GM12878 (cell line): ENCODE measurements at regions not wholly inside any gene's neighbourhood (a gene's known extent, or its start where the extent isn't known, plus 50 kb on each side); places are given as distances from the start of the nearest gene placed in this dataset.

Experiments
- ATAC-seq: fragments of 200-7000 bp; cut with Tn5 transposase; 3 replicates; pipeline ENCODE4 v1.9.1; 2020; ENCODE audit warnings: mild to moderate bottlenecking, moderate library complexity
- BruUV-seq: library from RNA; stranded (reverse); fragments of 400-500 nt; replicated peaks from 2 replicates; lab custom pipeline; 2021; lab: Mats Ljungman, UMichigan
- CTCF ChIA-PET: fragments of 300-600 bp; sonication (Branson Sonifier 250); formaldehyde crosslinking; extraction: SDS; loops from one replicate; lab custom pipeline; 2021; ENCODE audit warnings: inconsistent platforms; lab: Yijun Ruan, JAX
- POLR2A ChIA-PET: fragments of 350-600 bp; formaldehyde crosslinking; extraction: SDS; loops from one replicate; lab custom pipeline; 2021; ENCODE audit warnings: inconsistent platforms; lab: Charles Lee
- RAD21 ChIA-PET: fragments of 300-600 bp; sonication (Branson Sonifier 250); formaldehyde crosslinking; loops from one replicate; lab custom pipeline; 2023; ENCODE audit warnings: antibody characterized with exemption; ENCODE audit not compliant: unreplicated experiment; lab: Charles Lee
- SMC1A ChIA-PET: fragments of 300-600 bp; sonication (Branson Sonifier 250); formaldehyde crosslinking; loops from one replicate; lab custom pipeline; 2023; ENCODE audit not compliant: unreplicated experiment, uncharacterized antibody; lab: Charles Lee
- DNase-seq: peaks from one replicate; pipeline ENCODE4 v3.0.0-alpha.2; 2011; ENCODE audit warnings: low read depth, low spot score
- FAIRE-seq: peaks from 3 replicates; lab custom pipeline; 2011; peaks lifted over from hg19 to GRCh38; lab: Jason Lieb, UNC
- H2AFZ ChIP-seq: 2 replicates; pipeline ENCODE4 v1.6.0; 2011; ENCODE audit warnings: low read depth, low read length, control low read depth; ENCODE audit not compliant: control insufficient read depth
- H3K27ac ChIP-seq: 2 replicates; pipeline ENCODE4 v1.5.1; 2011; ENCODE audit warnings: control low read depth; ENCODE audit not compliant: control insufficient read depth, insufficient read depth
- H3K27me3 ChIP-seq, 2 experiments: replicated peaks in 1 of 2; 2 replicates each; pipeline versions ENCODE4 v1.6.0 to v1.6.1; 2011; ENCODE audit warnings: low read length in 1 of 2; ENCODE audit not compliant: control insufficient read depth in 2 of 2, insufficient read depth in 2 of 2
- H3K36me3 ChIP-seq, 2 experiments: 2 replicates each; pipeline ENCODE4 v1.5.1; 2011; ENCODE audit warnings: low read length in 1 of 2; ENCODE audit not compliant: control insufficient read depth in 2 of 2, insufficient read depth in 2 of 2
- H3K4me1 ChIP-seq: 2 replicates; pipeline ENCODE4 v1.6.1; 2011; ENCODE audit warnings: mild to moderate bottlenecking, low read length, moderate library complexity, mixed read lengths; ENCODE audit not compliant: control insufficient read depth, insufficient read depth
- H3K4me2 ChIP-seq: 2 replicates; pipeline ENCODE4 v1.6.0; 2011; ENCODE audit warnings: control low read depth; ENCODE audit not compliant: control insufficient read depth, insufficient read depth
- H3K4me3 ChIP-seq: fragments of 200-600 bp; sonication (generic); 2 replicates; pipeline ENCODE4 v1.5.1; 2016
- H3K79me2 ChIP-seq: 2 replicates; pipeline ENCODE4 v1.6.0; 2011; ENCODE audit warnings: low read length; ENCODE audit not compliant: control insufficient read depth, insufficient read depth
- H3K9ac ChIP-seq: 2 replicates; pipeline ENCODE4 v1.8.0; 2011; ENCODE audit warnings: low read length, control low read depth, mixed read lengths; ENCODE audit not compliant: control insufficient read depth, insufficient read depth
- H3K9me3 ChIP-seq: replicated peaks from 3 replicates; pipeline ENCODE4 v1.5.1; 2011; ENCODE audit warnings: mild to moderate bottlenecking, low read length; ENCODE audit not compliant: control insufficient read depth, insufficient read depth
- H4K20me1 ChIP-seq: 2 replicates; pipeline ENCODE4 v1.6.0; 2011; ENCODE audit not compliant: control insufficient read depth, insufficient read depth
- ATF3 ChIP-seq: IDR thresholded peaks from 2 replicates; pipeline ENCODE4 v1.6.1; 2011; ENCODE audit warnings: low read depth, mild to moderate bottlenecking, low read length, moderate library complexity, borderline replicate concordance; ENCODE audit errors: extremely low read depth
- BCL3 ChIP-seq: IDR thresholded peaks from 2 replicates; pipeline ENCODE4 v1.6.1; 2011; ENCODE audit warnings: borderline replicate concordance, low read depth, mild to moderate bottlenecking, moderate library complexity, low read length; ENCODE audit not compliant: insufficient read depth, poor library complexity, severe bottlenecking
- BRCA1 ChIP-seq: IDR thresholded peaks from 2 replicates; pipeline ENCODE4 v1.6.1; 2011; ENCODE audit warnings: low read depth, low read length, improper control_type of control experiment
- CHD4 ChIP-seq: fragments of 200-600 bp; sonication (generic); IDR thresholded peaks from 2 replicates; pipeline ENCODE4 v1.6.1; 2016; ENCODE audit warnings: mild to moderate bottlenecking
- CREM ChIP-seq: IDR thresholded peaks from 2 replicates; pipeline ENCODE4 v1.6.1; 2014; ENCODE audit warnings: antibody characterized with exemption, low read depth
- MXI1 ChIP-seq: fragments of 150-350 bp; IDR thresholded peaks from 2 replicates; pipeline ENCODE4 v1.6.1; 2011; ENCODE audit warnings: low read depth, mild to moderate bottlenecking, inconsistent platforms, low read length, improper control_type of control experiment
- NFYA ChIP-seq: IDR thresholded peaks from 2 replicates; pipeline ENCODE4 v1.6.1; 2011; ENCODE audit warnings: low read depth, mild to moderate bottlenecking, low read length, improper control_type of control experiment, borderline replicate concordance
- NRF1 ChIP-seq: conservative IDR thresholded peaks from 2 replicates; pipeline ENCODE4 v1.6.1; 2011; ENCODE audit warnings: mild to moderate bottlenecking, low read depth, low read length, improper control_type of control experiment
- SP1 ChIP-seq: IDR thresholded peaks from one replicate; pipeline ENCODE4 v1.6.1; 2011; ENCODE audit warnings: low read depth, low read length
- SRF ChIP-seq, 2 experiments: IDR thresholded peaks; 2 replicates each; pipeline ENCODE4 v1.6.1; 2011; ENCODE audit warnings: low read depth in 2 of 2, low read length in 2 of 2, mild to moderate bottlenecking in 1 of 2, moderate library complexity in 1 of 2
- SUPT20H ChIP-seq: IDR thresholded peaks from 2 replicates; pipeline ENCODE4 v1.6.1; 2011; ENCODE audit warnings: low read depth, mild to moderate bottlenecking, low read length, moderate library complexity, borderline replicate concordance; ENCODE audit not compliant: control insufficient read depth
- USF2 ChIP-seq: IDR thresholded peaks from 2 replicates; pipeline ENCODE4 v1.6.1; 2011; ENCODE audit warnings: low read depth, low read length, improper control_type of control experiment, borderline replicate concordance
- ZNF24 ChIP-seq: fragments of 450-650 bp; IDR thresholded peaks from 2 replicates; pipeline ENCODE4 v1.6.1; 2017; ENCODE audit warnings: antibody characterized with exemption, mild to moderate bottlenecking
- ZNF687 ChIP-seq: fragments of 450-650 bp; IDR thresholded peaks from 2 replicates; pipeline ENCODE4 v1.6.1; 2017; ENCODE audit warnings: mild to moderate bottlenecking, moderate library complexity
- in situ Hi-C: fragments of 300-500 bp; cut with MboI; formaldehyde crosslinking; loops from 9 replicates; pipeline ENCODE4 v1.14.3; 2018; ENCODE audit warnings: mixed read lengths
- intact Hi-C: fragments of 100-400 bp; cut with micrococcal nuclease; formaldehyde crosslinking; loops from one replicate; pipeline ENCODE4 v1.14.2; 2022; ENCODE audit not compliant: unreplicated experiment

GRCh38 chr11:23227078-23227445 is 366.8 kb upstream of the CCDC179 start (continued):
- TF ChIP-seq NRF1 (no peak), BRCA1 (no peak), NFYA (no peak), SP1 (no peak), CHD4 (no peak), SUPT20H (no peak), ZNF24 (no peak), ATF3 (no peak), ZNF687 (no peak)
- TF ChIP-seq, all 136 proteins: peak for 0

- ATAC-seq (no peak), DNase-seq (no peak), FAIRE-seq (no peak)
- Histone ChIP-seq H3K4me1 (no peaks in the 10 kb centered on the region), H4K20me1 (no peaks in the 10 kb centered on the region), H3K79me2 (no peaks in the 10 kb centered on the region), H3K4me3 (no peak overlapping the region), H3K9me3 (no peaks in the 10 kb centered on the region), H2AFZ (no peak overlapping the region), H3K27ac (no peak overlapping the region), H3K4me2 (no peak overlapping the region), H3K9ac (no peak overlapping the region), H3K27me3 (no peaks in the 10 kb centered on the region), H3K36me3 (no peaks in the 10 kb centered on the region)
- POLR2A ChIA-PET = no interaction called here
- intact Hi-C loops = loop anchor here (10.0 kb wide), 1 partner anchor 208 kb away; no protein-coding TSS in a partner anchor
- CTCF ChIA-PET = no interaction called here
- RAD21 ChIA-PET = interaction anchor here (1.4 kb wide), 1 partner anchor 211 kb away, joined by 3 read pairs; no protein-coding TSS in a partner anchor
- SMC1A ChIA-PET = no interaction called here
- BruUV-seq = no TSS peak
- in situ Hi-C loops = no loop called here
- TF ChIP-seq MXI1 (no peak), SRF (IDR thresholded peaks at IDR 0.05; ENCODE audit: low read depth in 2 of 2, low read length in 2 of 2) (no peak), BCL3 (no peak), CREM (no peak), USF2 (no peak)
These were observed 372.4 kb upstream of the CCDC179 start for GRCh38 chr11:23232652-23233051.
